Thyroid gland (tissue), 4 donors: ENCODE measurements at regions not wholly inside any gene's neighbourhood (a gene's known extent, or its start where the extent isn't known, plus 50 kb on each side); places are given as distances from the start of the nearest gene placed in this dataset.

Experiments used
- POLR2A ChIP-seq, 2 donors: fragments of 450-650 bp; IDR thresholded peaks; one replicate each; pipeline ENCODE4 v1.6.1; 2017; ENCODE audit warnings: antibody characterized with exemption in 2 of 2, mild to moderate bottlenecking in 2 of 2, moderate library complexity in 1 of 2
- TF ChIP-seq, protein P1 (sequence below), 6 experiments: fragments of 200-600 bp in 3 of 6; fragments of 450-650 bp in 3 of 6; sonication (generic) in 3 of 6; IDR thresholded peaks; one replicate each; pipeline ENCODE4 v1.5.1; 2016 to 2019; ENCODE audit warnings: antibody characterized with exemption in 6 of 6, mild to moderate bottlenecking in 2 of 6, inconsistent platforms in 1 of 6, moderate library complexity in 1 of 6

DNA sequence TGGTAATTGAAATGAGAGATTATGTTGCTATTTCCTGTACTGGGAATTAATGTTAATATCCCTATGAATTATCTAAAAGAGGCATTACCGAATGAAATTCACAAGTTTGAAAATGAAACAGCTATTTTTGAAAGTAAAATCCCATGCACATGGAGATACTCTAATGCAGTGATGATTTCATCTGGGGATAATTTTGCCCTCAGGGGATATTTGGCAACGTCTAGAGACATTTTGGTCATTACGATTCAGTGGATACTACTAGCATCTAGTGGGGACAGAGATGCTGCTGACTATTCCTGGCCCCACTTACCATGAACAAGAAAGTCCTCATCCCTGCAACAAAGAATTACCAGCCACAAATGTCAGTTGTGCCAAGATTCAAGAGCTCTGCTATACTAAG lies 500.9 kb downstream of the EFNA5 start:
- TF ChIP-seq, protein P1, sequence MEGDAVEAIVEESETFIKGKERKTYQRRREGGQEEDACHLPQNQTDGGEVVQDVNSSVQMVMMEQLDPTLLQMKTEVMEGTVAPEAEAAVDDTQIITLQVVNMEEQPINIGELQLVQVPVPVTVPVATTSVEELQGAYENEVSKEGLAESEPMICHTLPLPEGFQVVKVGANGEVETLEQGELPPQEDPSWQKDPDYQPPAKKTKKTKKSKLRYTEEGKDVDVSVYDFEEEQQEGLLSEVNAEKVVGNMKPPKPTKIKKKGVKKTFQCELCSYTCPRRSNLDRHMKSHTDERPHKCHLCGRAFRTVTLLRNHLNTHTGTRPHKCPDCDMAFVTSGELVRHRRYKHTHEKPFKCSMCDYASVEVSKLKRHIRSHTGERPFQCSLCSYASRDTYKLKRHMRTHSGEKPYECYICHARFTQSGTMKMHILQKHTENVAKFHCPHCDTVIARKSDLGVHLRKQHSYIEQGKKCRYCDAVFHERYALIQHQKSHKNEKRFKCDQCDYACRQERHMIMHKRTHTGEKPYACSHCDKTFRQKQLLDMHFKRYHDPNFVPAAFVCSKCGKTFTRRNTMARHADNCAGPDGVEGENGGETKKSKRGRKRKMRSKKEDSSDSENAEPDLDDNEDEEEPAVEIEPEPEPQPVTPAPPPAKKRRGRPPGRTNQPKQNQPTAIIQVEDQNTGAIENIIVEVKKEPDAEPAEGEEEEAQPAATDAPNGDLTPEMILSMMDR (IDR thresholded peaks at IDR 0.05): no peak
- TF ChIP-seq POLR2A (IDR thresholded peaks at IDR 0.05): no peak
